ENCODE measurements at regions not wholly inside any gene's neighbourhood (a gene's known extent, or its start where the extent isn't known, plus 50 kb on each side); places are given as distances from the start of the nearest gene placed in this dataset.
"Not testable (repeated sequence)": the region's sequence is repeated elsewhere in the genome, so short reads cannot be mapped to it uniquely, and the experiment has no call there.

DNA sequence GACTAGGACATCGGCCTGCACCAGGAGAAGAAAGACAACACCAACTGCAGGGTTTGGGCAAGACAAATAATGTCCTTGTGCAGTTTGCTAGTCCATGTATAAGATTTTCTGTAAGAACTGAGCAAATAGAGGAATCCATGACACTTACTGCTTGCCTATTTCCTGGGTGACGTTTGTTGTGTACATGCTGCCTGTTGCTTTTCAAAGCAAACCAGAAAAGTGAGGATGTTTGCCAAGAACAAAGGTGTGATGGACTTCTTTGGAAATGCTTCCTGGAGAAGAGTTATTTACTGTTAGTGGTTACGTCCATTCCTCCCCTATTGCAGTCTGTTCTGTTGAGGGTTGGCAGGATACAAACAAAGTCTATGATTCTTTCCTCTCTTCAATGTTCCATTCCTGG is 126.5 kb downstream of the CASP12 start:
- H3K27me3 Mint-ChIP-seq, result no peaks in the 10 kb centered on the region
- H3K4me3 Mint-ChIP-seq, result no peak overlapping the region
- H3K36me3 Mint-ChIP-seq, result no peaks in the 10 kb centered on the region
- ATAC-seq (no peak), DNase-seq (no peak)
- peak overlapping the region in 1 of 10 donors; percentile 59 for H3K27ac Mint-ChIP-seq
- H3K4me1 Mint-ChIP-seq, result peaks cover 7 to 18% (median 17%) of the 10 kb centered on the region in 4 donors
- POLR2A ChIA-PET, result no interaction called here
- H3K9me3 Mint-ChIP-seq, result peaks cover 0 to 1% (median 0%) of the 10 kb centered on the region in 9 donors

DNA sequence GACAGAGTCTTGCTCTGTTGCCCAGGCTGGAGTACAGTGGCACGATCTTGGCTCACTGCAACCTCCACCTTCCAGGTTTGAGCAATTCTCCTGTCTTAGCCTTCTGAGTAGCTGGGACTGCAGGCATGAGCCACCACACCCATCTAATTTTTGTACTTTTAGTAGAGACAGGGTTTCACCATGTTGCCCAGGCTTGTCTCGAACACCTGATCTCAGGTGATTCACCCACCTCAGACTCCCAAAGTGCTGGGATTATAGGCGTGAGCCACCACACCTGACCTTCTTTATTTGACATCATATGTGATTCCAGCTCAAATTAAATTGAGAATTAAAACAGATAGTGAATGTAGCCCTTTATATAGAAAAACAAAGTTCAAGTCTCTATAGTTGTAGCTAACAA is 127.2 kb downstream of the CASP12 start:
- H3K36me3 Mint-ChIP-seq, H3K9me3 Mint-ChIP-seq, DNase-seq, H3K4me3 Mint-ChIP-seq, H3K27me3 Mint-ChIP-seq, POLR2A ChIA-PET, ATAC-seq: not testable (repeated sequence)
- peak overlapping the region in 1 of 10 donors; percentile 59 for H3K27ac Mint-ChIP-seq
- H3K4me1 Mint-ChIP-seq, result peaks cover 7 to 20% (median 18%) of the 10 kb centered on the region in 4 donors

DNA sequence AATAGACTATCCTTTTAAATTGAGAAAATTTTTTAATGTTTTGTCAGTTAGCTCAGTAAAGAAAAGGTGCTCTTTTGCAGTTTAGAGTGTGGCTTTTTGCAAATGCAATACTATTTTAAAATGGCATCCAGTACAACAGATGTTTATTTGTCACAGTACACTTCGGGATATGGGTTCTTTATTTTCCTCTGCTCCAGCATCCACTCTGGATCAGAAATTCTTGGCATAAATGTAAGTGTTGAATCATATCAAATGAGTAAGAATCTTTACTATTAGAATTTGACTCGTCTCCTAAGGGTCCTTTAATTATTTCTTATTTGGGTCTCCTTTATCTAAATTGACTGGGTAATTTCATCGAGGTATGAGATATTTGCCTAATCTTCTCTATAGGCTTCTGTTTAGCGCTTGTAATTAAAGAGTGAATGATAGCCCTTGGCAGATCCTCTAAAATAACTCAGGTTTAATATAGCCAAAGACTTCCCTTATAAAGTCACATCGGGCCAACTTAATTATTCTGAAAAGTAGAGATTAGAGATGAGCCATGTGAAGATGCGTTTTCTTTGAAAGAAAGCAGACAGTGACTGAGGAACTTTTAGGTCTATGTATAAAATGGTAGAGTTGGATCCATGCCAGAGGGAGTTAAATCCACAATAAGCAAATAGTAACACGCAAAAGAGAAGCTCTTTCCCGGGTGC is 132.7 kb downstream of the CASP12 start:
- H3K9me3 Mint-ChIP-seq, result peaks cover 0 to 8% (median under 1%) of the 10 kb centered on the region in 9 donors
- POLR2A ChIA-PET, result no interaction called here
- ATAC-seq (no peak), DNase-seq (no peak)
- peaks cover 0 to under 1% (median under 1%) of the 10 kb centered on the region in 3 donors for H3K36me3 Mint-ChIP-seq
- no peak overlapping the region for H3K27ac Mint-ChIP-seq
- H3K4me1 Mint-ChIP-seq, result peaks cover 0 to 13% (median 6%) of the 10 kb centered on the region in 4 donors
- no peak overlapping the region for H3K4me3 Mint-ChIP-seq
- no peaks in the 10 kb centered on the region for H3K27me3 Mint-ChIP-seq

DNA sequence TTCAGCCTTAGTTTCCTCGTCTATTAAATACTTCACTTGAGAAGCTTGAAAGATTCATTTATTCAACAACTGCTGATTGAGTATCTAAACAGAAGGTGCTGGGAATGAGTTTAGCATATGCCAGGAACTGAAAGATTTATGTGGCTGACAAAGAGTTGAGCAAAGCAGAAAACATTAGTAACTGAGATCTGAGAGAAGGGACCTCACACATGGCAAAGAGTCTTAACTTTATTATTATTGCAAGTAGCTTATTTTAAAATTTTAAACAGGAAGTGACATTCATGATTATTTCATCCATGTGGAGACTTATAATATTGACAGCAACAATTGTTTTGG is 133.6 kb downstream of the CASP12 start:
- Mint-ChIP-seq H3K9me3 (peaks cover 3 to 17% (median 8%) of the 10 kb centered on the region in 9 donors), H3K4me1 (peaks cover 0 to 13% (median 6%) of the 10 kb centered on the region in 4 donors), H3K27ac (peak overlapping the region in 1 of 10 donors; percentile 24), H3K36me3 (peaks cover 0 to 9% (median 8%) of the 10 kb centered on the region in 3 donors), H3K27me3 (no peaks in the 10 kb centered on the region), H3K4me3 (no peak overlapping the region)
- DNase-seq (no peak), ATAC-seq (no peak)
- POLR2A ChIA-PET, result no interaction called here

DNA sequence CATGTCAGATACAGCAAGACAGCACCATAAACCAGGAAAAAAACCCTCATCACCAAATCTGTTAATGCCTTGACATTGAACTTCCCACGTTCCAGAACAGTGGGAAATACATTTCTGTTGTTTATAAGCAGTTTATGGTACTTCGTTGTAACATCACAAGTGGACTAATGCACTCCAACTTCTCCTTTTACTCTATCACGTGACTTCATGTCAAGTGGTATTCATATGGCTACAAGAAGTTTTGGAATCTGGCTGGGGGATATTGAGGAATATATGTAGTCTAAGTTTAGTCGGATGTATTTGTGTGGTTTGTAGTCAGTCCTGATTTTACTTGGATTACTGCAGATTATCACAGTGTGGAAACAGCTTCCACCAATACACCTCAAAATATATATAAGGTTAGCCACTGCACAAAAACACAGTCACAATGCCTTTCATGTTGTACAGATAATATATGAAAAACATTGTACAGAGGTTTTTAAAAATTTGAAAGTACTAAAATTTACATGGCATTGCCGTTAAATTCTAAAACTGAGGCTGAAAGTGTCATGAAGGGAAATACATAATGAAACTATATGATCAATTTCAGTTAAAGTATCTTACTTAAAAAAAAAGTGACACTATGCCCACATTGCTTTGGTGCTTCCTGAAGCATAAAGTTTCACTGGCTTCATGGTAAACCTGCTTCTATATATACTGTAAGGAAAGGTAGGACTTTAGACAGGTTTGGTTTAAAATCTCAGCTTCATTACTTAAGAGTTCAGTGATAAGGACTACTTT is 134.1 kb downstream of the CASP12 start:
- H3K9me3 Mint-ChIP-seq, result peaks cover 3 to 23% (median 14%) of the 10 kb centered on the region in 9 donors
- no peak for DNase-seq
- H3K36me3 Mint-ChIP-seq, result peaks cover 0 to 15% (median 14%) of the 10 kb centered on the region in 3 donors
- H3K27me3 Mint-ChIP-seq, result no peaks in the 10 kb centered on the region
- peaks cover 0 to 13% (median 6%) of the 10 kb centered on the region in 4 donors for H3K4me1 Mint-ChIP-seq
- peak overlapping the region in 1 of 10 donors; percentile 24 for H3K27ac Mint-ChIP-seq
- H3K4me3 Mint-ChIP-seq, result no peak overlapping the region
- no peak for ATAC-seq
- POLR2A ChIA-PET, result no interaction called here

DNA sequence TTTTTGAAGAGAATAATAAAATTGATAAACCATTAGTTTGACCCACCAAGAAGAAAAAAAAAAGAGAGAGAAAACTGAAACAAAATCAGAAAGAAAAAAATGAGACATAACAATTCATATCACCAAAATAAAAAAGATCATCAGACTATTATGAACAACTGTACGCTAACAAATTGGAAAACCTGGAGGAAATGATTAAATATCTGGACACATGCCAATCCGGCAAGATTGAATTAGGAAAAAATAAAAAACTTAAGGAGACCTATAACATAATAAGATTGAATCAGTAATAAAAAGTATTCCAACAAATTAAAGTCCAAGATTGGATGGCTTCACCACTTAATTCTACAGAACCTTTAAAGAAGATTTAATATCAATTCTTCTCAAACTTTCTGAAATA is 136.7 kb downstream of the CASP12 start:
- ATAC-seq (no peak), DNase-seq (no peak)
- Mint-ChIP-seq H3K4me3 (no peak overlapping the region), H3K4me1 (peaks cover 2 to 11% (median 6%) of the 10 kb centered on the region in 4 donors), H3K27ac (peak overlapping the region in 1 of 10 donors; percentile 30), H3K9me3 (peaks cover 3 to 32% (median 18%) of the 10 kb centered on the region in 9 donors), H3K36me3 (peaks cover 0 to 16% (median 15%) of the 10 kb centered on the region in 3 donors), H3K27me3 (no peaks in the 10 kb centered on the region)
- POLR2A ChIA-PET, result interaction anchor here (0.7 kb wide), 1 partner anchor 57 kb away, joined by 4 read pairs; no protein-coding TSS in a partner anchor

DNA sequence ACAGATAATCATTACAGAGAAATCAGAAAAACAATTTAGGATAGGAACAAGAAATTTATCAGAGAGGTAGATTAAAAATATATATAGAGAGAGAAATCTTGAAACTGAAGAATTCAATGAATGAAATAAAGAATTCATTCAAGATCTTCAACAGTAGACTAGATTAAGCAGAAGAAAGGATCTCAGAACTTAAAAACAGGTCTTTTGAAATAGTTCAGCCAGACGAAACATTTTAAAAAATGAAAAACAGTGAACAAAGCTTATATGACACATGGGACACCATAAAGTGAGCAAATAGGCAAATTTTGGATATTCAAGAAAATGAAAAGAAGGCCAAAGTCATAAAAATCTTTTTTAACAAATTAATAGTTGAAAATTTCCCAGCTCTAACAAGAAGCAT is 138.8 kb downstream of the CASP12 start:
- no peak for ATAC-seq
- H3K4me3 Mint-ChIP-seq, result no peak overlapping the region
- no peaks in the 10 kb centered on the region for H3K27me3 Mint-ChIP-seq
- peaks cover 3 to 32% (median 18%) of the 10 kb centered on the region in 9 donors for H3K9me3 Mint-ChIP-seq
- H3K36me3 Mint-ChIP-seq, result peaks cover 0 to 16% (median 15%) of the 10 kb centered on the region in 3 donors
- peaks cover 0 to 5% (median 1%) of the 10 kb centered on the region in 4 donors for H3K4me1 Mint-ChIP-seq
- H3K27ac Mint-ChIP-seq, result no peak overlapping the region
- DNase-seq, result no peak
- POLR2A ChIA-PET, result no interaction called here

DNA sequence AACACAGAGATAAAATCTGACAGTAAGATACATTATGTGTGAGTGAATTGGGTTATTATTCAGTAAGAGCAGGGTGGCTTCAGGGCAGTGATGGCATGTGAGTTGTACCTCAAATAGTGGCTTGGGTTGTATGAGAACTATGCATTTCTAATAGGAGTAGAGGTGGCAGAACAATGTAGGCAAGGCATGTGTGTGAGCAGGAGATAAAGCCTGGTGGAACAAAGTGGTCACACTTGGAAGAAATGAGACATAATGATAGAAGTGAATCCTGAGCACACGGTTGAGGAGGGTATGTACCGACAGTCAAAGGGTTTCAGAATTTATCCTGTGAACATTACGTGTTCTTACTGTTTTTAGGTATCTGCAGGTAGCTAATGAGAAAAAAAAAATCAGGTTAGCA is 159.3 kb downstream of the CASP12 start:
- no peak overlapping the region for H3K4me3 Mint-ChIP-seq
- DNase-seq (no peak), ATAC-seq (no peak)
- peaks cover 0 to 1% (median 0%) of the 10 kb centered on the region in 9 donors for H3K9me3 Mint-ChIP-seq
- H3K36me3 Mint-ChIP-seq, result peaks cover 0 to 4% (median 0%) of the 10 kb centered on the region in 3 donors
- H3K4me1 Mint-ChIP-seq, result peaks cover 5 to 14% (median 8%) of the 10 kb centered on the region in 4 donors
- peak overlapping the region in 1 of 10 donors; percentile 6 for H3K27ac Mint-ChIP-seq
- no peaks in the 10 kb centered on the region for H3K27me3 Mint-ChIP-seq
- POLR2A ChIA-PET, result no interaction called here

DNA sequence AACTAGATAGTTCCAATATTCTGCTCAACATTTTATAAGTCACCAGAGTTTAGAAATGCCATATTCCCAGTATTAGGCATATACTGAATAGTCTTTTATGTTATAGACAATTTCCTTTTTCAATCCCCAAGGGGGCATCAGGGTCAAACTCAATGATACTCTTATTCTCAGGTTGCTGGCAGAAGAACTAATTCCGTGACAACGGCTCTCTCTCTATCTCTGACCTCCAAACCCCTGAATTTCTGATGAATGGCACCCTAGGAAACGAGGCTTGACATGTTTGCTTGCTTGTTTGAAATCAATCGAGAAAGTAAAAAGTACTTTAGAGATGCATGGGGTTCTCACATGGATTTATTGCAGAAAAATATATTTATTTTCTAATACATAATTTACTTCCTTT is 160.1 kb downstream of the CASP12 start:
- no peak overlapping the region for H3K27ac Mint-ChIP-seq
- peaks cover 0 to 1% (median 0%) of the 10 kb centered on the region in 9 donors for H3K9me3 Mint-ChIP-seq
- peaks cover 5 to 14% (median 8%) of the 10 kb centered on the region in 4 donors for H3K4me1 Mint-ChIP-seq
- H3K27me3 Mint-ChIP-seq, result no peaks in the 10 kb centered on the region
- peaks cover 0 to 4% (median 0%) of the 10 kb centered on the region in 3 donors for H3K36me3 Mint-ChIP-seq
- DNase-seq, result no peak
- POLR2A ChIA-PET, result no interaction called here
- no peak for ATAC-seq
- no peak overlapping the region for H3K4me3 Mint-ChIP-seq

DNA sequence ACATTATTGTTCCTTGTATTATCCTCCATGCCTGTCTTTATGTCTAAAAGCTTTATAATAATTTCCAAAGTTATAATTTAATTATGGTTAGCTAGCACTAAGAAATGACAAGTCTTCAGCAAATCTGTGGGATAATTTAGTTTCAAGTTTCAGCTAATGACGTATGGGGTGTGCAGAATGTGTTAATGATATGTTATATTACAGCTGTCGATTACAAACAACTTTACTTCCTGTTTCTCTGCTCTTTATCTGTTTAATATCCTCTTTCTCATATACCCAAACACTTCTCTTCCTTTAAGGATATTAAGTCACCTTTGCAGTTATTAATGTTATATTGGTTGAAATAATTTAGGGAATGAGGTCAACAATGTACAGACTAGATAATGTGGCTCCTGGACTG is 161.8 kb downstream of the CASP12 start:
- no peak overlapping the region for H3K4me3 Mint-ChIP-seq
- H3K27me3 Mint-ChIP-seq, result no peaks in the 10 kb centered on the region
- peaks cover 11 to 19% (median 13%) of the 10 kb centered on the region in 4 donors for H3K4me1 Mint-ChIP-seq
- H3K9me3 Mint-ChIP-seq, result peaks cover 0 to 1% (median 0%) of the 10 kb centered on the region in 9 donors
- no peak for ATAC-seq
- peaks cover 0 to 4% (median 0%) of the 10 kb centered on the region in 3 donors for H3K36me3 Mint-ChIP-seq
- H3K27ac Mint-ChIP-seq, result no peak overlapping the region
- POLR2A ChIA-PET, result interaction anchor here (1.5 kb wide), 1 partner anchor 30 kb away, joined by 3 read pairs; no protein-coding TSS in a partner anchor
- no peak for DNase-seq

DNA sequence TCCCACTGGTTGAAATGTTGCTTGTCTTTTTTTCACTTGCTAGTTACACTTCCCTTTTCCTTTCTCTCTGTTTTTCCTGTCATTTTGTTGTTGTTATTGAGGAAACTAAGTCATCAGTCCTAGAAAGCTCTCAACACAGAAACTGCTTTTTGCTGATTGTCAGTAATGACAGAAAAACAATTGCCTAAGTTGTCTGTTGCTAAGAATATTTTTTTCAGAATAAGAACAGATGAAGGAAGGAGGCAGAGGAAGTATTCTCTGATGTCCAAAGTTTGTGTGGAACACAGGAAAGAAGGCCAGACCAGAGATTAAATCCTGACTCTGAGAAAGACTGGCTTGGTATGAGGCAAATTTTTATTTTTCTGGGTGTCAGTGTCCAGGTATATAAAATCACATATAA is 163.3 kb downstream of the CASP12 start:
- Mint-ChIP-seq H3K4me1 (peaks cover 8 to 19% (median 13%) of the 10 kb centered on the region in 4 donors), H3K27ac (peak overlapping the region in 3 of 10 donors; percentile 12 to 33 (median 18)), H3K9me3 (peaks cover 0 to 1% (median 0%) of the 10 kb centered on the region in 9 donors), H3K36me3 (peaks cover 0 to 4% (median 0%) of the 10 kb centered on the region in 3 donors), H3K4me3 (no peak overlapping the region), H3K27me3 (no peaks in the 10 kb centered on the region)
- ATAC-seq (no peak), DNase-seq (no peak)
- POLR2A ChIA-PET, result no interaction called here

DNA sequence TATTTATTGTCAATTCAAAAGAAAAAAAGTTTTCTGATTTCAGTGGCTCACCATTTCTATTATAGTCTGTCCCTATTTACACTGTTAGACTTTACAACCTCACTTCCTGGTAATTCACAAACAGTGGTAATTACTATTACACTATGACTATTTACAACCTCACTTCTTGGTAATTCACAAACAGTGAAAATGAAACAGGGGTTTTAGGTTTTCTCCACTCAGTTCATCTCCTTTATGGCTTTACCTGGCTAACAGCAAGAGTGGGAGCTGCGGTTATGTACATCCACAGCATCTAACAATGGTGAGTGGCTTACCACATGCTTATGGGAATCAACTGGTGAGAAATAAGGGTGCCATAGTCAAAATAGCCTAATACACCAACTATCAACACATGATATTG is 166.4 kb downstream of the CASP12 start:
- Mint-ChIP-seq H3K27me3 (no peaks in the 10 kb centered on the region), H3K4me1 (peaks cover 2 to 23% (median 9%) of the 10 kb centered on the region in 4 donors), H3K27ac (peak overlapping the region in 1 of 10 donors; percentile 9), H3K9me3 (no peaks in the 10 kb centered on the region), H3K4me3 (no peak overlapping the region), H3K36me3 (no peaks in the 10 kb centered on the region)
- ATAC-seq, result no peak
- DNase-seq, result no peak
- POLR2A ChIA-PET, result no interaction called here

DNA sequence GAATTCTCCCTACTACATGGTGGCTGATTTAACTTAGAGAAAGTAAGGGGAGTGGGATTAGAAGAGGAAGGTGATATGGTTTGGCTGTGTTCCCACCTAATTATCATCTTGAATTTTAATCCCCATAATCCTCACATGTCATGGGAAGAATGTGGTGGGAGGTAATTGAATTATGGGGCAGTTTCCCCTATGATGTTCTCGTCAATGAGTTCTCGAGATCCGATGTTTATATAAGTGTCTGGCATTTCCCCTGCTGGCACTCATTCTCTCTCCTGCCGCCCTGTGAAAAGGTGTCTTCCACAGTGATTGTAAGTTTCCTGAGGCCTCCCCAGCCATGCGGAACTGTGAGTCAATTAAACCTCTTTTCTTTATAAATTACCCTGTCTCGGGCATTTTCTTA is 169.3 kb downstream of the CASP12 start:
- POLR2A ChIA-PET, result no interaction called here
- Mint-ChIP-seq H3K4me3 (no peak overlapping the region), H3K36me3 (peaks cover 0 to 2% (median 0%) of the 10 kb centered on the region in 3 donors), H3K9me3 (peaks cover 0 to under 1% (median 0%) of the 10 kb centered on the region in 9 donors), H3K27me3 (no peaks in the 10 kb centered on the region), H3K4me1 (peaks cover 2 to 16% (median 13%) of the 10 kb centered on the region in 4 donors), H3K27ac (no peak overlapping the region)
- DNase-seq (no peak), ATAC-seq (no peak)
